Cortex of kidney (tissue), 1 donor: ENCODE measurements at regions not wholly inside any gene's neighbourhood (a gene's known extent, or its start where the extent isn't known, plus 50 kb on each side); places are given as distances from the start of the nearest gene placed in this dataset.
"Not testable (repeated sequence)": the region's sequence is repeated elsewhere in the genome, so short reads cannot be mapped to it uniquely, and the experiment has no call there.

Experiments used
- DNase-seq: peaks from one replicate; lab custom pipeline; 2025; lab: John Stamatoyannopoulos, UW

- no peak for DNase-seq
Measured at GRCh38 chr1:178020968-178021640, 51.2 kb upstream of the SEC16B start.

- no peak for DNase-seq
Measured at GRCh38 chr1:178021950-178022349, 52.1 kb upstream of the SEC16B start.

GRCh38 chr1:178023181-178023618, 53.3 kb upstream of the SEC16B start:
- no peak for DNase-seq

- DNase-seq = no peak
Measured at GRCh38 chr1:178024504-178024903, 54.6 kb upstream of the SEC16B start.

GRCh38 chr1:178025613-178026356, 55.9 kb upstream of the SEC16B start:
- DNase-seq = no peak

GRCh38 chr1:178028841-178029481, 59.1 kb upstream of the SEC16B start:
- DNase-seq = no peak

GRCh38 chr1:178030467-178030866, 60.6 kb upstream of the SEC16B start:
- no peak for DNase-seq

GRCh38 chr1:178031856-178032320, 62.0 kb upstream of the RASAL2 start:
- DNase-seq = no peak

GRCh38 chr1:178033019-178033418, 60.9 kb upstream of the RASAL2 start:
- DNase-seq = no peak

- no peak for DNase-seq
Measured at GRCh38 chr1:178034676-178035075, 59.2 kb upstream of the RASAL2 start.

- no peak for DNase-seq
Measured at GRCh38 chr1:178036090-178036489, 57.8 kb upstream of the RASAL2 start.

GRCh38 chr1:178037510-178038253, 56.2 kb upstream of the RASAL2 start:
- DNase-seq = peak; percentile 50

GRCh38 chr1:178038372-178038771, 55.5 kb upstream of the RASAL2 start:
- no peak for DNase-seq

- DNase-seq = no peak
Measured at GRCh38 chr1:178039891-178040290, 54.0 kb upstream of the RASAL2 start.

GRCh38 chr1:178043940-178044339, 50.0 kb upstream of the RASAL2 start:
- not testable (repeated sequence) for DNase-seq
